ENCODE measurements at regions not wholly inside any gene's neighbourhood (a gene's known extent, or its start where the extent isn't known, plus 50 kb on each side); places are given as distances from the start of the nearest gene placed in this dataset.

DNA sequence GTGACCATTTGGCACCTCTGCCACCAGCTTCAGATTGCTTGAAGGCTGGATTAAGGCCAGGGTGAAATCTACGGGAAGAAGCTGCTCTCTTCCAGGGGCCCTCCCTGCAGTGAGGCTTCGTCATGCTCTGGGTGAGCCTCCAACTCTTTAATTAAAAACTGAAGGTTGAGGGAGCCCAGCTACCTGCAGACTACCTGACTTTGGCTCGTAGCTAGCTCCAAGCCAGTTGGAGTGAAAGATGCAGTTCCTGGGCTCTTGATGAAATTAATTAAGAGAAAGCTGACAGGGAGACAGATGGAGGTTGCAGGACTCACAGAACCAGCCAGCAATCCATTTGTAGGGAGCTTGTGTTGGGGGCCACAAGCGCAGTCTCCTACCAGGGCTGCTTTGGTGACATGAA, 168.5 kb upstream of the SFSWAP start:
- TF ChIP-seq CTCF (IDR thresholded peaks at IDR 0.05) (no peak), POLR2A (IDR thresholded peaks at IDR 0.05) (no peak)
